H9 (cell line): ENCODE measurements at regions not wholly inside any gene's neighbourhood (a gene's known extent, or its start where the extent isn't known, plus 50 kb on each side); places are given as distances from the start of the nearest gene placed in this dataset.

Experiments used
- DNase-seq: peaks from one replicate; pipeline ENCODE4 v3.0.0-alpha.2; 2017
- H2AFZ ChIP-seq: one replicate; pipeline ENCODE4 v1.6.1; 2013; ENCODE audit warnings: mild to moderate bottlenecking, low read length, control low read depth, moderate library complexity
- H2AK5ac ChIP-seq: 2 replicates; pipeline ENCODE4 v1.6.1; 2013; ENCODE audit warnings: low read length, control low read depth, mixed read lengths; ENCODE audit not compliant: insufficient read length
- H2BK120ac ChIP-seq: one replicate; pipeline ENCODE4 v1.6.1; 2013; ENCODE audit warnings: low read depth, mild to moderate bottlenecking, low read length, control low read depth, inconsistent platforms; ENCODE audit not compliant: poor library complexity, severe bottlenecking
- H2BK12ac ChIP-seq: 2 replicates; pipeline ENCODE4 v1.6.1; 2013; ENCODE audit warnings: low read length, control low read depth, mixed read lengths, low read depth; ENCODE audit not compliant: insufficient read length
- H2BK15ac ChIP-seq: 2 replicates; pipeline ENCODE4 v1.6.1; 2013; ENCODE audit warnings: low read depth, low read length, control low read depth
- H2BK20ac ChIP-seq: one replicate; pipeline ENCODE4 v1.6.1; 2013; ENCODE audit warnings: low read depth, mild to moderate bottlenecking, low read length, control low read depth, inconsistent platforms; ENCODE audit not compliant: poor library complexity, severe bottlenecking
- H2BK5ac ChIP-seq: 2 replicates; pipeline ENCODE4 v1.6.1; 2013; ENCODE audit warnings: low read length, control low read depth, mixed read lengths; ENCODE audit not compliant: insufficient read length
- H3K14ac ChIP-seq: 2 replicates; pipeline ENCODE4 v1.6.1; 2013; ENCODE audit warnings: low read length, control low read depth; ENCODE audit not compliant: insufficient read depth
- H3K18ac ChIP-seq: 2 replicates; pipeline ENCODE4 v1.6.1; 2013; ENCODE audit warnings: low read depth, mild to moderate bottlenecking, mixed read lengths, low read length, control low read depth; ENCODE audit not compliant: insufficient read length
- H3K23ac ChIP-seq: 2 replicates; pipeline ENCODE4 v1.6.1; 2013; ENCODE audit warnings: low read length, control low read depth, mixed read lengths, low read depth; ENCODE audit not compliant: insufficient read length
- H3K23me2 ChIP-seq: 2 replicates; pipeline ENCODE4 v1.6.1; 2013; ENCODE audit warnings: low read depth, mild to moderate bottlenecking, mixed read lengths, low read length, control low read depth; ENCODE audit not compliant: insufficient read length, poor library complexity, severe bottlenecking
- H3K27ac ChIP-seq: 2 replicates; pipeline ENCODE4 v1.5.1; 2013; ENCODE audit warnings: low read length, control low read depth, mixed read lengths, low read depth; ENCODE audit not compliant: insufficient read length
- H3K27me3 ChIP-seq: 2 replicates; pipeline ENCODE4 v1.6.1; 2013; ENCODE audit warnings: low read length, control low read depth, inconsistent platforms; ENCODE audit not compliant: insufficient read depth
- H3K4ac ChIP-seq: 2 replicates; pipeline ENCODE4 v1.6.1; 2013; ENCODE audit warnings: low read depth, mild to moderate bottlenecking, control low read depth, inconsistent platforms, low read length, moderate library complexity
- H3K4me1 ChIP-seq: 2 replicates; pipeline ENCODE4 v1.6.1; 2013; ENCODE audit warnings: low read length, control low read depth, inconsistent platforms; ENCODE audit not compliant: insufficient read depth
- H3K4me2 ChIP-seq: 2 replicates; pipeline ENCODE4 v1.6.1; 2013; ENCODE audit warnings: low read length, control low read depth, mixed read lengths; ENCODE audit not compliant: insufficient read length, insufficient read depth
- H3K56ac ChIP-seq: 2 replicates; pipeline ENCODE4 v1.6.1; 2013; ENCODE audit warnings: low read depth, mild to moderate bottlenecking, mixed read lengths, low read length, control low read depth; ENCODE audit not compliant: insufficient read length
- H3K79me1 ChIP-seq: 2 replicates; pipeline ENCODE4 v1.6.1; 2013; ENCODE audit warnings: low read depth, mild to moderate bottlenecking, moderate library complexity, low read length, control low read depth, inconsistent platforms; ENCODE audit not compliant: insufficient read depth, poor library complexity, severe bottlenecking
- H3K79me2 ChIP-seq: 2 replicates; pipeline ENCODE4 v1.6.1; 2013; ENCODE audit warnings: low read length, control low read depth, inconsistent platforms; ENCODE audit not compliant: insufficient read depth
- H3K9ac ChIP-seq: 2 replicates; pipeline ENCODE4 v1.6.1; 2013; ENCODE audit warnings: low read length, control low read depth, mixed read lengths; ENCODE audit not compliant: insufficient read length; ENCODE audit errors: extremely low read depth
- H3K9me3 ChIP-seq: one replicate; pipeline ENCODE4 v1.6.1; 2013; ENCODE audit warnings: low read depth, low read length, inconsistent platforms; ENCODE audit not compliant: control insufficient read depth
- H3T11ph ChIP-seq: one replicate; pipeline ENCODE4 v1.6.1; 2013; ENCODE audit warnings: mild to moderate bottlenecking, low read length, control low read depth, inconsistent platforms
- H4K20me1 ChIP-seq: one replicate; pipeline ENCODE4 v1.6.1; 2013; ENCODE audit not compliant: control insufficient read depth, insufficient read length, insufficient read depth
- H4K5ac ChIP-seq: 2 replicates; pipeline ENCODE4 v1.6.1; 2013; ENCODE audit warnings: low read depth, mild to moderate bottlenecking, mixed read lengths, low read length, control low read depth; ENCODE audit not compliant: insufficient read length
- H4K8ac ChIP-seq: replicated peaks from 2 replicates; pipeline ENCODE4 v1.6.1; 2013; ENCODE audit warnings: low read length, control low read depth, mixed read lengths, low read depth; ENCODE audit not compliant: insufficient read length
- H4K91ac ChIP-seq: 2 replicates; pipeline ENCODE4 v1.6.1; 2013; ENCODE audit warnings: low read depth, mild to moderate bottlenecking, moderate library complexity, mixed read lengths, low read length, control low read depth; ENCODE audit not compliant: insufficient read length
- H3K27ac Mint-ChIP-seq, 3 experiments: 2 replicates in 2 of 3; 3 replicates in 1 of 3; pipeline ENCODE4 v1.8.0; 2020 to 2021; ENCODE audit warnings: mixed read lengths in 3 of 3, mild to moderate bottlenecking in 1 of 3, moderate library complexity in 1 of 3
- H3K27me3 Mint-ChIP-seq: 2 replicates; pipeline ENCODE4 v1.8.0; 2021; ENCODE audit warnings: low read depth, mild to moderate bottlenecking, moderate library complexity, mixed read lengths
- H3K36me3 Mint-ChIP-seq, 3 experiments: 2 replicates in 2 of 3; 3 replicates in 1 of 3; pipeline ENCODE4 v1.8.0; 2020 to 2021; ENCODE audit warnings: low read depth in 3 of 3, mixed read lengths in 3 of 3; ENCODE audit not compliant: insufficient read depth in 1 of 3
- H3K4me1 Mint-ChIP-seq, 2 experiments: 2 replicates each; pipeline ENCODE4 v1.8.0; 2020; ENCODE audit warnings: mixed read lengths in 2 of 2
- H3K4me3 Mint-ChIP-seq, 2 experiments: 2 replicates in 1 of 2; 3 replicates in 1 of 2; pipeline ENCODE4 v1.8.0; 2020 to 2021; ENCODE audit warnings: mild to moderate bottlenecking in 2 of 2, mixed read lengths in 2 of 2, moderate library complexity in 1 of 2
- H3K9me3 Mint-ChIP-seq, 2 experiments: 2 replicates in 1 of 2; 3 replicates in 1 of 2; pipeline ENCODE4 v1.8.0; 2020; ENCODE audit warnings: mild to moderate bottlenecking in 2 of 2, mixed read lengths in 2 of 2, moderate library complexity in 1 of 2
- WGBS: extraction: QIAGEN DNeasy Blood & Tissue Kit; methylation state at CpG from one replicate; pipeline ENCODE4 v1.1.7; 2013; ENCODE audit warnings: missing lambda C conversion rate, low lambda C conversion rate, mixed read lengths; ENCODE audit not compliant: insufficient read length; ENCODE audit errors: extremely low coverage; 5-methylcytosine and 5-hydroxymethylcytosine counted together
- TF ChIP-seq, protein P1 (sequence below): fragments of 200-600 bp; sonication (generic); conservative IDR thresholded peaks from 3 replicates; pipeline ENCODE4 v1.8.0; 2021; ENCODE audit warnings: antibody characterized with exemption, mild to moderate bottlenecking

DNA sequence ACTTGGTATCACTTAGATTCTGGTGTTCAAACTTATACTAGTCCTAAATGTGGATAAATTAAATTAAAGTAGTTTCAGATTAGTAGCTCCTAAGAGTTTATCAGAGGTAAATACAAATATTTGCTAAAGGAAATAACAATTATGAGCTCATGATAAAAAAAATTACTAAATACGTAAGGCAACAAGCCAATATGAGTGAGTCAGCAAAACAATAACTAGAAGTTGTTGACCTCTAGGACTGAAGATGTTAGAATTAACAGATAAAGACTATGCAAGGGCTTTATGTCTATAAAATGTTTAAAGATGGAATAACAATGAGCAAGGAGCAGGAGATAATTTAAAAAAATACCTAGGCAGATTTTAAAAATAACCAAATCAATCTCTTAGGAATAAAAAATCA lies 195.8 kb downstream of the CLCN4 start:
- Mint-ChIP-seq H3K27me3 (no peaks in the 10 kb centered on the region), H3K27ac (no peak overlapping the region), H3K36me3 (no peaks in the 10 kb centered on the region), H3K9me3 (peaks cover 14 to 20% of the 10 kb centered on the region in 2 experiments), H3K4me1 (0 out of 4 replicates have a peak, but pooled peaks cover 0 to 3% of the 10 kb centered on the region in 2 experiments), H3K4me3 (no peak overlapping the region)
- Histone ChIP-seq H3K14ac (no peak overlapping the region), H4K5ac (no peak overlapping the region), H3K79me1 (no peaks in the 10 kb centered on the region), H3K23me2 (no peaks in the 10 kb centered on the region), H3T11ph (no peak overlapping the region), H2BK15ac (no peak overlapping the region), H3K27me3 (no peaks in the 10 kb centered on the region), H3K56ac (no peak overlapping the region), H2AFZ (no peak overlapping the region), H3K18ac (no peak overlapping the region), H3K9ac (no peak overlapping the region), H2BK5ac (no peak overlapping the region), H2BK20ac (no peak overlapping the region), H3K79me2 (no peaks in the 10 kb centered on the region), H2BK12ac (no peak overlapping the region), H3K4ac (no peak overlapping the region), H2BK120ac (no peak overlapping the region), H3K27ac (no peak overlapping the region), H3K4me1 (no peaks in the 10 kb centered on the region), H3K4me2 (no peak overlapping the region), H3K9me3 (no peaks in the 10 kb centered on the region), H4K20me1 (no peaks in the 10 kb centered on the region), H4K8ac (no peak overlapping the region), H4K91ac (no peak overlapping the region), H3K23ac (no peak overlapping the region), H2AK5ac (no peak overlapping the region)
- TF ChIP-seq, protein P1, sequence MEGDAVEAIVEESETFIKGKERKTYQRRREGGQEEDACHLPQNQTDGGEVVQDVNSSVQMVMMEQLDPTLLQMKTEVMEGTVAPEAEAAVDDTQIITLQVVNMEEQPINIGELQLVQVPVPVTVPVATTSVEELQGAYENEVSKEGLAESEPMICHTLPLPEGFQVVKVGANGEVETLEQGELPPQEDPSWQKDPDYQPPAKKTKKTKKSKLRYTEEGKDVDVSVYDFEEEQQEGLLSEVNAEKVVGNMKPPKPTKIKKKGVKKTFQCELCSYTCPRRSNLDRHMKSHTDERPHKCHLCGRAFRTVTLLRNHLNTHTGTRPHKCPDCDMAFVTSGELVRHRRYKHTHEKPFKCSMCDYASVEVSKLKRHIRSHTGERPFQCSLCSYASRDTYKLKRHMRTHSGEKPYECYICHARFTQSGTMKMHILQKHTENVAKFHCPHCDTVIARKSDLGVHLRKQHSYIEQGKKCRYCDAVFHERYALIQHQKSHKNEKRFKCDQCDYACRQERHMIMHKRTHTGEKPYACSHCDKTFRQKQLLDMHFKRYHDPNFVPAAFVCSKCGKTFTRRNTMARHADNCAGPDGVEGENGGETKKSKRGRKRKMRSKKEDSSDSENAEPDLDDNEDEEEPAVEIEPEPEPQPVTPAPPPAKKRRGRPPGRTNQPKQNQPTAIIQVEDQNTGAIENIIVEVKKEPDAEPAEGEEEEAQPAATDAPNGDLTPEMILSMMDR: no peak
- no peak for DNase-seq
- WGBS: no CpG with 5 or more reads among the region's 1 CpG
